HepG2 (cell line): ENCODE measurements at regions not wholly inside any gene's neighbourhood (a gene's known extent, or its start where the extent isn't known, plus 50 kb on each side); places are given as distances from the start of the nearest gene placed in this dataset.

Experiments used
- ATAC-seq: fragments of 200-7000 bp; cut with Tn5 transposase; 3 replicates; pipeline ENCODE4 v1.9.1; 2020; ENCODE audit warnings: mild to moderate bottlenecking, moderate library complexity
- BruUV-seq: library from RNA; stranded (reverse); fragments of 400-500 nt; replicated peaks from 2 replicates; lab custom pipeline; 2021; lab: Mats Ljungman, UMichigan
- CTCF ChIA-PET: fragments of 300-600 bp; formaldehyde crosslinking; extraction: SDS; loops from one replicate; lab custom pipeline; 2021; ENCODE audit warnings: low total read pairs, inconsistent platforms, low intra/inter-chr PET ratio; lab: Yijun Ruan, JAX
- POLR2A ChIA-PET: fragments of 350-600 bp; sonication (Branson Sonifier 250); formaldehyde crosslinking; loops from one replicate; lab custom pipeline; 2020; ENCODE audit warnings: antibody characterized with exemption, inconsistent platforms; lab: Yijun Ruan, JAX
- DNase-seq: peaks from one replicate; pipeline ENCODE4 v3.0.0-alpha.2; 2015; ENCODE audit warnings: low spot score
- FAIRE-seq: peaks from 3 replicates; lab custom pipeline; 2011; peaks lifted over from hg19 to GRCh38; lab: Jason Lieb, UNC
- H2AFZ ChIP-seq: one replicate; pipeline ENCODE4 v1.6.1; 2011; ENCODE audit warnings: low read length, inconsistent platforms
- H3K27ac ChIP-seq: fragments of 300-600 bp; 3 replicates; pipeline ENCODE4 v1.8.0; 2011; ENCODE audit warnings: mixed run types, mild to moderate bottlenecking, mixed read lengths, low read length, inconsistent platforms; ENCODE audit not compliant: insufficient read depth; ENCODE audit errors: extremely low read length
- H3K27me3 ChIP-seq, 2 experiments: fragments of 200-600 bp in 1 of 2; 2 replicates in 1 of 2; 3 replicates in 1 of 2; pipeline versions ENCODE4 v1.6.0 to v1.8.0; 2011; ENCODE audit warnings: low read length in 2 of 2, mild to moderate bottlenecking in 2 of 2, moderate library complexity in 2 of 2, inconsistent platforms in 1 of 2; ENCODE audit not compliant: insufficient read depth in 2 of 2, control insufficient read depth in 1 of 2
- H3K36me3 ChIP-seq, 2 experiments: fragments of 200-600 bp in 1 of 2; replicated peaks in 1 of 2; 2 replicates in 1 of 2; 3 replicates in 1 of 2; pipeline versions ENCODE4 v1.5.1 to v1.8.0; 2011; ENCODE audit warnings: low read length in 2 of 2, inconsistent platforms in 1 of 2; ENCODE audit not compliant: insufficient read depth in 2 of 2, control insufficient read depth in 1 of 2
- H3K4me1 ChIP-seq: 2 replicates; pipeline ENCODE4 v1.5.1; 2012; ENCODE audit warnings: low read length, inconsistent platforms; ENCODE audit not compliant: insufficient read depth
- H3K4me2 ChIP-seq: 2 replicates; pipeline ENCODE4 v1.6.0; 2011; ENCODE audit warnings: low read depth, low read length, inconsistent platforms
- H3K4me3 ChIP-seq, 3 experiments: fragments of 200-600 bp in 1 of 3; sonication (generic), shearing (Covaris generic) in 1 of 3; replicated peaks in 1 of 3; 2 replicates each; pipeline ENCODE4 v1.5.1; 2011 to 2016; ENCODE audit warnings: low read length in 3 of 3, inconsistent platforms in 2 of 3, low read depth in 2 of 3, mild to moderate bottlenecking in 2 of 3, control low read depth in 1 of 3, mixed read lengths in 1 of 3; ENCODE audit not compliant: insufficient read depth in 1 of 3
- H3K79me2 ChIP-seq: one replicate; pipeline ENCODE4 v1.6.1; 2011; ENCODE audit warnings: low read length, inconsistent platforms; ENCODE audit not compliant: insufficient read depth
- H3K9ac ChIP-seq: 2 replicates; pipeline ENCODE4 v1.6.0; 2011; ENCODE audit warnings: mild to moderate bottlenecking, low read depth, low read length, inconsistent platforms; ENCODE audit not compliant: insufficient read depth
- H3K9me3 ChIP-seq: 2 replicates; pipeline ENCODE4 v1.5.1; 2012; ENCODE audit warnings: mild to moderate bottlenecking, low read length
- H4K20me1 ChIP-seq: 2 replicates; pipeline ENCODE4 v1.6.0; 2011; ENCODE audit warnings: inconsistent platforms, mild to moderate bottlenecking, low read length, moderate library complexity; ENCODE audit not compliant: insufficient read depth
- CERS6 ChIP-seq: sonication (generic); formaldehyde crosslinking; IDR thresholded peaks from 2 replicates; pipeline ENCODE4 v1.5.0; 2020; ENCODE audit warnings: missing genetic modification reagents
- CHD2 ChIP-seq: IDR thresholded peaks from 2 replicates; pipeline ENCODE4 v1.6.1; 2011; ENCODE audit warnings: low read depth, low read length, improper control_type of control experiment
- ELF3 ChIP-seq: IDR thresholded peaks from 2 replicates; pipeline ENCODE4 v1.6.1; 2016; ENCODE audit warnings: missing genetic modification reagents, missing compliant biosample characterization
- ERF ChIP-seq: IDR thresholded peaks from 2 replicates; pipeline ENCODE4 v1.6.1; 2018; ENCODE audit warnings: missing biosample characterization, missing genetic modification reagents
- MTA3 ChIP-seq: sonication (generic); formaldehyde crosslinking; IDR thresholded peaks from 2 replicates; pipeline ENCODE4 v1.4.0; 2020; ENCODE audit warnings: missing genetic modification reagents
- RBM22 ChIP-seq: fragments of 200-400 bp; formaldehyde crosslinking; optimal IDR thresholded peaks from 2 replicates; pipeline ENCODE3; 2017; ENCODE audit warnings: mild to moderate bottlenecking, low read length, moderate library complexity
- SIN3A ChIP-seq: IDR thresholded peaks from 2 replicates; pipeline ENCODE4 v1.6.1; 2011; ENCODE audit warnings: low read depth, mild to moderate bottlenecking, control low read depth, low read length, borderline replicate concordance
- TEF ChIP-seq: sonication (generic); formaldehyde crosslinking; IDR thresholded peaks from 2 replicates; pipeline ENCODE4 v1.5.0; 2020; ENCODE audit warnings: missing genetic modification reagents
- THRA ChIP-seq: sonication (generic); formaldehyde crosslinking; IDR thresholded peaks from 2 replicates; pipeline ENCODE4 v1.4.0; 2020; ENCODE audit warnings: missing genetic modification reagents, borderline replicate concordance
- TRIM24 ChIP-seq: sonication (generic); formaldehyde crosslinking; IDR thresholded peaks from 2 replicates; pipeline ENCODE4 v1.8.0; 2022; ENCODE audit warnings: mild to moderate bottlenecking, missing genetic modification reagents
- ZBTB8A ChIP-seq: sonication (generic); formaldehyde crosslinking; IDR thresholded peaks from 2 replicates; pipeline ENCODE4 v1.4.0; 2020; ENCODE audit warnings: mild to moderate bottlenecking, low read depth, missing genetic modification reagents, borderline replicate concordance
- ZNF276 ChIP-seq: sonication (generic); formaldehyde crosslinking; IDR thresholded peaks from 2 replicates; pipeline ENCODE4 v1.4.0; 2020; ENCODE audit warnings: mild to moderate bottlenecking, low read depth, missing genetic modification reagents
- ZNF564 ChIP-seq: sonication (generic); formaldehyde crosslinking; IDR thresholded peaks from 2 replicates; pipeline ENCODE4 v1.8.1; 2023; ENCODE audit warnings: mild to moderate bottlenecking, missing genetic modification reagents
- ZNF607 ChIP-seq: sonication (generic); formaldehyde crosslinking; IDR thresholded peaks from 2 replicates; pipeline ENCODE4 v1.5.1; 2020; ENCODE audit warnings: missing genetic modification reagents, mild to moderate bottlenecking, borderline replicate concordance
- WGBS: methylation state at CpG from one replicate; pipeline ENCODE4 v1.1.6; 2017; ENCODE audit warnings: low lambda C conversion rate; 5-methylcytosine and 5-hydroxymethylcytosine counted together
- in situ Hi-C: cut with HindIII; loops from 2 replicates; pipeline ENCODE4 v1.10.0; 2017; ENCODE audit warnings: low pct_unique_long_range_greater_than_20kb; ENCODE audit not compliant: extremely low pct_ligation_motif_present
- intact Hi-C: fragments of 100-400 bp; cut with micrococcal nuclease; formaldehyde crosslinking; loops from one replicate; pipeline ENCODE4 v1.10.0; 2022; ENCODE audit not compliant: unreplicated experiment

GRCh38 chr10:43890124-43890523, 241.4 kb upstream of the ZNF32 start:
- POLR2A ChIA-PET, result no interaction called here
- Histone ChIP-seq H3K4me1 (no peaks in the 10 kb centered on the region), H3K27me3 (peaks cover 0 to 3% of the 10 kb centered on the region in 2 experiments; a peak in 2 of 5 replicates), H3K36me3 (no peaks in the 10 kb centered on the region), H3K79me2 (no peaks in the 10 kb centered on the region), H3K27ac (no peak overlapping the region), H3K9ac (no peak overlapping the region), H3K9me3 (no peaks in the 10 kb centered on the region), H3K4me3 (no peak overlapping the region), H4K20me1 (no peaks in the 10 kb centered on the region), H2AFZ (no peak overlapping the region), H3K4me2 (no peak overlapping the region)
- intact Hi-C loops, result no loop called here
- in situ Hi-C loops, result no loop called here
- FAIRE-seq (no peak), DNase-seq (no peak), ATAC-seq (no peak)
- TF ChIP-seq ERF (CRISPR knock-in tag) (no peak), THRA (no peak), ZNF564 (CRISPR knock-in tag) (no peak), RBM22 (no peak), TEF (no peak), TRIM24 (CRISPR knock-in tag) (no peak), SIN3A (no peak), MTA3 (no peak), ZBTB8A (no peak), CHD2 (no peak), ZNF607 (CRISPR knock-in tag) (no peak), ELF3 (CRISPR knock-in tag) (no peak), CERS6 (CRISPR knock-in tag) (no peak), ZNF276 (CRISPR knock-in tag) (no peak)
- 34% methylated on average over 2 of the region's 2 CpGs for WGBS
- no TSS peak for BruUV-seq
- CTCF ChIA-PET, result no interaction called here
